ENCODE measurements at regions not wholly inside any gene's neighbourhood (a gene's known extent, or its start where the extent isn't known, plus 50 kb on each side); places are given as distances from the start of the nearest gene placed in this dataset.
A peak's percentile ranks its signal among the peaks of the same experiment; 100 is the strongest.

- CTCF ChIA-PET (ENCODE audit: partially characterized antibody) = interaction anchor here (0.5 to 1.4 kb wide), 4 partner anchors 11 to 167 kb away, joined by 3 to 4 read pairs (median 3); no protein-coding TSS in a partner anchor
These were observed 168.2 kb upstream of the TNRC6C start for GRCh38 chr17:77790143-77790829.

More at GRCh38 chr17:77790143-77790829, 168.2 kb upstream of the TNRC6C start:
- Histone ChIP-seq H3K79me2 (ENCODE audit: control insufficient read depth in 1 of 2, insufficient read depth in 2 of 2, low read length in 2 of 2) (no peaks in the 10 kb centered on the region), H3K9ac (replicated peaks in 1 of 4; ENCODE audit: extremely low read depth in 1 of 4, low read depth in 3 of 4, low read length in 3 of 4) (no peak overlapping the region), H3K23ac (ENCODE audit: insufficient read length) (no peak overlapping the region), H2AK5ac (ENCODE audit: low read depth, low read length) (no peak overlapping the region; the same call in 1 of the 2 replicates), H3K4ac (replicated peaks; ENCODE audit: insufficient read length, low read depth, low read length) (no peak overlapping the region), H3K4me1 (replicated peaks in 1 of 4; ENCODE audit: control insufficient read depth in 3 of 4, insufficient read depth in 4 of 4, low read length in 3 of 4) (peaks cover 17 to 39% (median 27%) of the 10 kb centered on the region in 4 experiments), H2BK20ac (ENCODE audit: low read length) (peak overlapping the region; percentile 87; the same call in 1 of the 2 replicates), H3K56ac (replicated peaks; ENCODE audit: insufficient read length, low read depth, low read length) (no peak overlapping the region), H4K20me1 (replicated peaks in 1 of 2; ENCODE audit: control insufficient read depth in 1 of 2, insufficient read depth in 2 of 2, low read length in 2 of 2) (peaks cover 2 to 8% of the 10 kb centered on the region in 2 experiments), H3K9me3 (ENCODE audit: insufficient read depth in 2 of 2, low read depth in 1 of 2, low read length in 1 of 2) (no peaks in the 10 kb centered on the region; a peak in 1 of 4 replicates), H3K79me1 (ENCODE audit: low read depth, low read length) (no peaks in the 10 kb centered on the region), H3K4me2 (ENCODE audit: insufficient read depth in 1 of 2, low read depth in 2 of 2, low read length in 2 of 2) (peak overlapping the region; percentile 48 to 63), H3K14ac (ENCODE audit: insufficient read length) (no peak overlapping the region), H3K27ac (ENCODE audit: low read depth, low read length) (no peak overlapping the region; the same call in 1 of the 2 replicates), H3K4me3 (ENCODE audit: extremely low read depth in 1 of 4, insufficient read depth in 2 of 4, low read depth in 3 of 4, low read length in 4 of 4) (peak overlapping the region in 2 of 4 experiments; percentile 14 to 34; a peak in 3 of 8 replicates), H2BK12ac (ENCODE audit: low read depth, low read length) (peak overlapping the region; percentile 62; the same call in 1 of the 2 replicates), H3K18ac (ENCODE audit: extremely low read depth, low read length) (peak overlapping the region; percentile 73; the same call in 1 of the 2 replicates), H4K8ac (ENCODE audit: extremely low read depth, insufficient read depth, low read length) (no peak overlapping the region), H3K36me3 (ENCODE audit: control insufficient read depth in 2 of 4, insufficient read depth in 4 of 4, low read length in 3 of 4) (no peaks in the 10 kb centered on the region), H2BK15ac (ENCODE audit: low read length) (no peak overlapping the region), H2AFZ (ENCODE audit: low read length) (no peak overlapping the region), H2BK5ac (ENCODE audit: low read depth, low read length) (peak overlapping the region; percentile 93; the same call in 1 of the 2 replicates), H2BK120ac (replicated peaks; ENCODE audit: low read depth, low read length) (peak overlapping the region; percentile 90), H4K91ac (replicated peaks; ENCODE audit: insufficient read length, low read length) (peak overlapping the region; percentile 32), H3K23me2 (ENCODE audit: low read depth, low read length) (peaks cover 3% of the 10 kb centered on the region; the same call in 1 of the 2 replicates), H4K5ac (ENCODE audit: insufficient read length, low read depth, low read length) (no peak overlapping the region), H3K27me3 (replicated peaks in 1 of 4; ENCODE audit: control insufficient read depth in 3 of 4, extremely low read depth in 1 of 4, insufficient read depth in 3 of 4, low read length in 3 of 4) (peaks cover 45 to 80% (median 75%) of the 10 kb centered on the region in 4 experiments)
- FAIRE-seq (no peak), DNase-seq (ENCODE audit: low read depth in 1 of 2, low spot score in 2 of 2) (peak; percentile 38 to 61)
- TF ChIP-seq CHD1 (IDR thresholded peaks at IDR 0.05; ENCODE audit: low read depth, low read length) = no peak
- TF ChIP-seq TCF12 (IDR thresholded peaks at IDR 0.05; ENCODE audit: low read depth, low read length) = no peak
- peak; percentile 79 for TF ChIP-seq EGR1 (IDR thresholded peaks at IDR 0.05; ENCODE audit: borderline replicate concordance, low read depth, low read length)
- TF ChIP-seq CTBP2 (IDR thresholded peaks at IDR 0.05; ENCODE audit: borderline replicate concordance, insufficient read depth, insufficient read length, low read length) = peak; percentile 82
- TF ChIP-seq KDM4A (IDR thresholded peaks at IDR 0.05; ENCODE audit: low read depth, low read length, severe bottlenecking) = no peak
- TF ChIP-seq SIX5 (IDR thresholded peaks at IDR 0.05; ENCODE audit: low read depth, low read length) = no peak
- TF ChIP-seq JUN (IDR thresholded peaks at IDR 0.05; ENCODE audit: low read depth, low read length) = no peak
- peak; percentile 35 for TF ChIP-seq MAX (IDR thresholded peaks at IDR 0.05)
- no peak for TF ChIP-seq KDM5A (IDR thresholded peaks at IDR 0.05; ENCODE audit: low read length)
- POLR2A ChIA-PET (ENCODE audit: partially characterized antibody) = interaction anchor here (1.4 to 1.5 kb wide), 2 partner anchors 168 kb away, joined by 4 to 5 read pairs; partner anchors contain the start of gene TNRC6C
- 16% methylated on average over 9 of the region's 9 CpGs; no CpG with 5 or more reads in 1 of the 2 experiments for WGBS, 2 experiments (ENCODE audit: extremely low coverage in 1 of 2, insufficient coverage in 1 of 2, insufficient read length in 1 of 2, insufficient replicate concordance in 2 of 2, low coverage in 1 of 2, low lambda C conversion rate in 2 of 2, missing lambda C conversion rate in 1 of 2)
